Testis (tissue), 2 donors: ENCODE measurements at regions not wholly inside any gene's neighbourhood (a gene's known extent, or its start where the extent isn't known, plus 50 kb on each side); places are given as distances from the start of the nearest gene placed in this dataset.

Experiments used
- POLR2A ChIP-seq: fragments of 450-650 bp; IDR thresholded peaks from one replicate; pipeline ENCODE4 v1.6.1; 2017; ENCODE audit warnings: antibody characterized with exemption, mild to moderate bottlenecking, moderate library complexity
- TF ChIP-seq, protein P1 (sequence below), 3 experiments: fragments of 450-650 bp in 2 of 3; fragments of 200-600 bp in 1 of 3; sonication (generic) in 1 of 3; IDR thresholded peaks; one replicate each; pipeline ENCODE4 v1.5.1; 2016 to 2019; ENCODE audit warnings: antibody characterized with exemption in 3 of 3, mild to moderate bottlenecking in 2 of 3, moderate library complexity in 1 of 3

DNA sequence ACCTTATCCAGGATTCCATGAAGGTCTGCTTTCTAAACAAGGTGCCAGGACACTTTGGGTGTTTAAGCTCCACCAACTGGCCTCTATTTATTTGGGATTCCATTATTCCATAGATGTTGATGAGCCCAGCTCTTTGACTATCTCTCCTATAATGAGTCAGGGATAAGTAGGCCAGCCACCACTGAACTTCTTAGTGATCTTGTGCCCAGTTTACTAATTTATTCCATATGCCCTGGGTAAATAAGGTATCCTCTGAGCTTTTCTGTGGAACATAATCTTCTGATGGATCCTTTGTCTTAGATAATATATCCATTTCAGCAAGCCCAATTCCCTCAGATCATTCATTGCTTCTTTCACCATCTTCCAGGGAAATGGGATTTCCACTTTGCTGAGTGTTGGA, 535.0 kb downstream of the FOXG1 start:
- TF ChIP-seq POLR2A: no peak
- TF ChIP-seq, protein P1, sequence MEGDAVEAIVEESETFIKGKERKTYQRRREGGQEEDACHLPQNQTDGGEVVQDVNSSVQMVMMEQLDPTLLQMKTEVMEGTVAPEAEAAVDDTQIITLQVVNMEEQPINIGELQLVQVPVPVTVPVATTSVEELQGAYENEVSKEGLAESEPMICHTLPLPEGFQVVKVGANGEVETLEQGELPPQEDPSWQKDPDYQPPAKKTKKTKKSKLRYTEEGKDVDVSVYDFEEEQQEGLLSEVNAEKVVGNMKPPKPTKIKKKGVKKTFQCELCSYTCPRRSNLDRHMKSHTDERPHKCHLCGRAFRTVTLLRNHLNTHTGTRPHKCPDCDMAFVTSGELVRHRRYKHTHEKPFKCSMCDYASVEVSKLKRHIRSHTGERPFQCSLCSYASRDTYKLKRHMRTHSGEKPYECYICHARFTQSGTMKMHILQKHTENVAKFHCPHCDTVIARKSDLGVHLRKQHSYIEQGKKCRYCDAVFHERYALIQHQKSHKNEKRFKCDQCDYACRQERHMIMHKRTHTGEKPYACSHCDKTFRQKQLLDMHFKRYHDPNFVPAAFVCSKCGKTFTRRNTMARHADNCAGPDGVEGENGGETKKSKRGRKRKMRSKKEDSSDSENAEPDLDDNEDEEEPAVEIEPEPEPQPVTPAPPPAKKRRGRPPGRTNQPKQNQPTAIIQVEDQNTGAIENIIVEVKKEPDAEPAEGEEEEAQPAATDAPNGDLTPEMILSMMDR (IDR thresholded peaks at IDR 0.05): no peak
